HCT116 (cell line): ENCODE measurements at regions not wholly inside any gene's neighbourhood (a gene's known extent, or its start where the extent isn't known, plus 50 kb on each side); places are given as distances from the start of the nearest gene placed in this dataset.

Experiments
- ATAC-seq: fragments of 200-7000 bp; cut with Tn5 transposase; 2 replicates; pipeline ENCODE4 v1.9.1; 2020; ENCODE audit warnings: mild to moderate bottlenecking, moderate library complexity
- BruUV-seq: library from RNA; stranded (reverse); fragments of 400-500 nt; replicated peaks from 2 replicates; lab custom pipeline; 2021; lab: Mats Ljungman, UMichigan
- CTCF ChIA-PET: fragments of 300-600 bp; sonication (Branson Sonifier 250); formaldehyde crosslinking; loops from one replicate; lab custom pipeline; 2021; ENCODE audit warnings: antibody characterized with exemption; lab: Charles Lee
- POLR2A ChIA-PET: fragments of 300-600, 350-600 bp; sonication (Branson Sonifier 250); formaldehyde crosslinking; loops from one replicate; lab custom pipeline; 2021; ENCODE audit warnings: antibody characterized with exemption; lab: Charles Lee
- RAD21 ChIA-PET, 2 experiments: fragments of 300-600 bp; sonication (Branson Sonifier 250); formaldehyde crosslinking; loops; one replicate each; lab custom pipeline; 2023; ENCODE audit warnings: low total read pairs in 2 of 2; ENCODE audit not compliant: uncharacterized antibody in 2 of 2, unreplicated experiment in 2 of 2, low non-redundant PET in 1 of 2; lab: Charles Lee
- DNase-seq: peaks from one replicate; pipeline ENCODE4 v3.0.0-alpha.2; 2010; ENCODE audit warnings: low read depth, low spot score
- H2AFZ ChIP-seq: fragments of 200-600 bp; shearing (Covaris generic), sonication (generic); 2 replicates; pipeline ENCODE4 v1.6.1; 2017; ENCODE audit warnings: low read depth, mixed run types, mixed read lengths, antibody characterized with exemption, low read length; ENCODE audit not compliant: poor library complexity, severe bottlenecking
- H3K27ac ChIP-seq: 2 replicates; pipeline ENCODE4 v1.5.1; 2012; ENCODE audit warnings: low read depth, low read length
- H3K27me3 ChIP-seq: fragments of 200-600 bp; sonication (generic); 2 replicates; pipeline ENCODE4 v1.6.1; 2016; ENCODE audit warnings: mixed run types, low read length, mixed read lengths; ENCODE audit not compliant: insufficient read depth
- H3K36me3 ChIP-seq, 2 experiments: fragments of 200-500 bp in 1 of 2; fragments of 200-600 bp in 1 of 2; sonication (Bioruptor generic) in 1 of 2; sonication (generic) in 1 of 2; 2 replicates each; pipeline versions ENCODE4 v1.5.1 to v1.6.1; 2014 to 2016; ENCODE audit warnings: low read length in 2 of 2, inconsistent platforms in 1 of 2, mixed read lengths in 1 of 2, mixed run types in 1 of 2; ENCODE audit not compliant: insufficient read depth in 2 of 2, control insufficient read depth in 1 of 2
- H3K4me1 ChIP-seq, 2 experiments: fragments of 200-600 bp in 1 of 2; sonication (generic) in 1 of 2; 2 replicates each; pipeline versions ENCODE4 v1.5.1 to v1.6.1; 2012 to 2017; ENCODE audit warnings: low read length in 2 of 2, inconsistent platforms in 1 of 2, mild to moderate bottlenecking in 1 of 2, mixed read lengths in 1 of 2, mixed run types in 1 of 2, moderate library complexity in 1 of 2; ENCODE audit not compliant: insufficient read depth in 2 of 2, control insufficient read depth in 1 of 2
- H3K4me2 ChIP-seq: fragments of 200-600 bp; sonication (generic); 2 replicates; pipeline ENCODE4 v1.6.1; 2017; ENCODE audit warnings: mixed run types, low read length, mixed read lengths
- H3K4me3 ChIP-seq, 2 experiments: fragments of 200-600 bp in 1 of 2; sonication (generic) in 1 of 2; replicated peaks in 1 of 2; 2 replicates each; pipeline ENCODE4 v1.5.1; 2011 to 2016; ENCODE audit warnings: low read length in 2 of 2, control low read depth in 1 of 2, low read depth in 1 of 2, mild to moderate bottlenecking in 1 of 2, mixed read lengths in 1 of 2, mixed run types in 1 of 2
- H3K79me2 ChIP-seq: fragments of 200-600 bp; sonication (generic); 2 replicates; pipeline ENCODE4 v1.6.1; 2017; ENCODE audit warnings: mild to moderate bottlenecking, mixed run types, low read length, moderate library complexity, mixed read lengths; ENCODE audit not compliant: insufficient read depth
- H3K9ac ChIP-seq: fragments of 200-600 bp; sonication (generic); 2 replicates; pipeline ENCODE4 v1.6.1; 2016; ENCODE audit warnings: low read length, mixed read lengths
- H3K9me2 ChIP-seq: fragments of 200-600 bp; sonication (generic), shearing (Covaris generic); 2 replicates; pipeline ENCODE4 v1.6.1; 2017; ENCODE audit warnings: mixed run types, mild to moderate bottlenecking, moderate library complexity; ENCODE audit not compliant: insufficient read depth
- H3K9me3 ChIP-seq, 2 experiments: fragments of 200-500 bp in 1 of 2; fragments of 200-600 bp in 1 of 2; sonication (Bioruptor generic) in 1 of 2; sonication (generic) in 1 of 2; 2 replicates each; pipeline ENCODE4 v1.6.1; 2014 to 2017; ENCODE audit warnings: low read length in 2 of 2, mixed read lengths in 2 of 2, inconsistent platforms in 1 of 2, low read depth in 1 of 2, mild to moderate bottlenecking in 1 of 2, mixed run types in 1 of 2, moderate library complexity in 1 of 2; ENCODE audit not compliant: control insufficient read depth in 1 of 2, insufficient read depth in 1 of 2
- H4K20me1 ChIP-seq: fragments of 200-600 bp; sonication (generic), shearing (Covaris generic); 2 replicates; pipeline ENCODE4 v1.6.1; 2017; ENCODE audit warnings: mixed run types, mild to moderate bottlenecking, moderate library complexity; ENCODE audit not compliant: insufficient read depth
- EZH2 ChIP-seq: fragments of 200-600 bp; sonication (generic); IDR thresholded peaks from 2 replicates; pipeline ENCODE4 v1.6.1; 2017; ENCODE audit warnings: antibody characterized with exemption, mixed run types
- EZH2phosphoT487 ChIP-seq: fragments of 200-600 bp; IDR thresholded peaks from 2 replicates; pipeline ENCODE4 v1.6.1; 2018; ENCODE audit warnings: antibody characterized with exemption, borderline replicate concordance
- FOSL1 ChIP-seq: IDR thresholded peaks from 2 replicates; pipeline ENCODE4 v1.6.1; 2012; ENCODE audit warnings: low read depth
- REST ChIP-seq: IDR thresholded peaks from 2 replicates; pipeline ENCODE4 v1.6.1; 2012; ENCODE audit warnings: low read depth
- ZBTB33 ChIP-seq: IDR thresholded peaks from 2 replicates; pipeline ENCODE4 v1.6.1; 2011; ENCODE audit warnings: mild to moderate bottlenecking, low read length, moderate library complexity; ENCODE audit not compliant: insufficient replicate concordance; ENCODE audit errors: extremely low read depth
- intact Hi-C: fragments of 100-400 bp; cut with micrococcal nuclease; formaldehyde crosslinking; loops from 2 replicates; pipeline ENCODE4 v1.10.0; 2022

GRCh38 chr3:177281292-177282118 is 84.2 kb upstream of the TBL1XR1 start:
- CTCF ChIA-PET: no interaction called here
- no peak for TF ChIP-seq FOSL1
- no peak for TF ChIP-seq ZBTB33
- TF ChIP-seq EZH2: no peak
- TF ChIP-seq REST: no peak
- no peak for TF ChIP-seq EZH2phosphoT487
- Histone ChIP-seq H3K9me3 (no peaks in the 10 kb centered on the region), H3K4me1 (peaks cover 31 to 36% of the 10 kb centered on the region in 2 experiments), H3K27ac (no peak overlapping the region), H3K36me3 (no peaks in the 10 kb centered on the region), H3K4me2 (no peak overlapping the region), H4K20me1 (no peaks in the 10 kb centered on the region), H3K27me3 (no peaks in the 10 kb centered on the region), H3K9me2 (no peaks in the 10 kb centered on the region), H3K79me2 (no peaks in the 10 kb centered on the region), H3K9ac (no peak overlapping the region), H3K4me3 (no peak overlapping the region), H2AFZ (peak overlapping the region; percentile 32)
- POLR2A ChIA-PET: no interaction called here
- no TSS peak for BruUV-seq
- RAD21 ChIA-PET: no interaction called here
- ATAC-seq: no peak
- intact Hi-C loops: no loop called here
- DNase-seq: no peak
